ENCODE measurements at regions not wholly inside any gene's neighbourhood (a gene's known extent, or its start where the extent isn't known, plus 50 kb on each side); places are given as distances from the start of the nearest gene placed in this dataset.

DNA sequence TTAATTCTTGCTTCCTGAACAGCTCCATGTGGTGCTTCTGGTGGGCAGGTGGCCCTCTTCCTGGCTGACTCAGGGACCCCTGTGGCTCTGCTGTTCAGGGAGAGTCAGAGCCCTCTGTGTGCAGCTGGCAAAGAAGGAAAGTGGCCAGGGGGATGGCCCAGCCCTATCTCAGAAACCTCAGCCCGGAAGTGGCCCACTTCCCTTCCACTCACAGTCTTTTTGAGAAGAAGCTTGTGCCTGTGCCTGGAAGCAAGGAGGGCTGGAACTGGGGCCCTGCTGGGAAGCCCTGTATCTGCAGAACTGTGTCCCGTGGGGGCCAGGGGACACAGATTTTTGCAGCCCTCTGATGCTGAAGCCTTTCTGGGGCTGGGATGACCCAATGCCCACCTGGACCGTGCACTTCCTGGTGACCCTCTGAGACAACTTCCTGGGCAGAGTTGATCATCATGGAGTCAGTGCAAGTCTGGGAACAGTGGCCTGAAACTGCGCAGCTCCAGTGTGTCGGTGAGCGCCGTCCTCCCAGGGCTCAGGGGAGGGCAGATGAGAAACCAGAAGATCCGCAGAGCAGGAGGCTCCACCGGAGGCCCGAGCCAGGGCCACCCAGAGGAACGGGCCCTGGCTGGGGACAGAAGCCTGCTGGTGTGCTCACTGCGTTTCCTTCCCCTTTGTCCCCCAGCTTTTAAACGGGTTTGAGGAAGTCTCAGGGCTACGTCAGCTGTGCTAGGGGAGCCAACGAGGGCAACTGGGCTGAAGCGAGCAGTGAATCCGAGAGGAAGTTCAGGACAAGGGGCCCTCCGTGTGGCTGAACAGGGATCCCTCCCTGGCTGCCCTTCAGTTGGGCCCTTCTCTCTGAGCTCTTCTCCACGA, 217.4 kb upstream of the RTL1 start:
- DNase-seq (ENCODE audit: low spot score) (no peak), FAIRE-seq (no peak), ATAC-seq (no peak)
- TF ChIP-seq, protein P1, sequence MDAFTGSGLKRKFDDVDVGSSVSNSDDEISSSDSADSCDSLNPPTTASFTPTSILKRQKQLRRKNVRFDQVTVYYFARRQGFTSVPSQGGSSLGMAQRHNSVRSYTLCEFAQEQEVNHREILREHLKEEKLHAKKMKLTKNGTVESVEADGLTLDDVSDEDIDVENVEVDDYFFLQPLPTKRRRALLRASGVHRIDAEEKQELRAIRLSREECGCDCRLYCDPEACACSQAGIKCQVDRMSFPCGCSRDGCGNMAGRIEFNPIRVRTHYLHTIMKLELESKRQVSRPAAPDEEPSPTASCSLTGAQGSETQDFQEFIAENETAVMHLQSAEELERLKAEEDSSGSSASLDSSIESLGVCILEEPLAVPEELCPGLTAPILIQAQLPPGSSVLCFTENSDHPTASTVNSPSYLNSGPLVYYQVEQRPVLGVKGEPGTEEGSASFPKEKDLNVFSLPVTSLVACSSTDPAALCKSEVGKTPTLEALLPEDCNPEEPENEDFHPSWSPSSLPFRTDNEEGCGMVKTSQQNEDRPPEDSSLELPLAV (CRISPR knock-in tag; conservative IDR thresholded peaks at IDR 0.05; ENCODE audit: low read depth) = no peak
- no peak for TF ChIP-seq CHD4 (IDR thresholded peaks at IDR 0.05; ENCODE audit: borderline replicate concordance, low read length)
- no peak for TF ChIP-seq RCOR2 (CRISPR knock-in tag; IDR thresholded peaks at IDR 0.05)
- TF ChIP-seq RBM39 (IDR thresholded peaks at IDR 0.05; ENCODE audit: low read depth, low read length, poor library complexity, severe bottlenecking) = no peak
- no peak for TF ChIP-seq NR2C2 (CRISPR knock-in tag; IDR thresholded peaks at IDR 0.05; ENCODE audit: borderline replicate concordance)
- no peak for TF ChIP-seq ZNF850 (CRISPR knock-in tag; conservative IDR thresholded peaks at IDR 0.05)
- TF ChIP-seq ZNF547 (CRISPR knock-in tag; IDR thresholded peaks at IDR 0.05) = no peak
- TF ChIP-seq ZNF891 (CRISPR knock-in tag; IDR thresholded peaks at IDR 0.05) = no peak
- no peak for TF ChIP-seq ZBTB43 (CRISPR knock-in tag; conservative IDR thresholded peaks at IDR 0.05)
- no peak for TF ChIP-seq FOXA1 (IDR thresholded peaks at IDR 0.05)
- TF ChIP-seq FOXA1 (CRISPR knock-in tag; IDR thresholded peaks at IDR 0.05) = no peak
- TF ChIP-seq ZNF501 (CRISPR knock-in tag; IDR thresholded peaks at IDR 0.05) = no peak
- no peak for TF ChIP-seq BCL6 (CRISPR knock-in tag; IDR thresholded peaks at IDR 0.05)
- Histone ChIP-seq H3K4me3 (replicated peaks in 1 of 3; ENCODE audit: insufficient read depth in 1 of 3, low read depth in 2 of 3, low read length in 3 of 3) (no peak overlapping the region), H3K27ac (ENCODE audit: extremely low read length, insufficient read depth, low read length) (no peak overlapping the region), H3K9ac (ENCODE audit: insufficient read depth, low read depth, low read length) (no peak overlapping the region), H4K20me1 (ENCODE audit: insufficient read depth, low read length) (no peaks in the 10 kb centered on the region), H3K9me3 (ENCODE audit: low read length) (no peaks in the 10 kb centered on the region), H3K4me2 (ENCODE audit: low read depth, low read length) (no peak overlapping the region), H3K27me3 (ENCODE audit: control insufficient read depth in 1 of 2, insufficient read depth in 2 of 2, low read length in 2 of 2) (peaks cover 11 to 60% of the 10 kb centered on the region in 2 experiments), H3K4me1 (ENCODE audit: insufficient read depth, low read length) (no peaks in the 10 kb centered on the region), H2AFZ (ENCODE audit: low read length) (no peak overlapping the region), H3K36me3 (replicated peaks in 1 of 2; ENCODE audit: control insufficient read depth in 1 of 2, insufficient read depth in 2 of 2, low read length in 2 of 2) (no peaks in the 10 kb centered on the region), H3K79me2 (ENCODE audit: insufficient read depth, low read length) (no peaks in the 10 kb centered on the region)
- BruUV-seq (replicated peaks) = no TSS peak
- CTCF ChIA-PET (ENCODE audit: low intra/inter-chr PET ratio, low total read pairs) = no interaction called here
- in situ Hi-C loops (cut with HindIII; ENCODE audit: extremely low pct_ligation_motif_present, low pct_unique_long_range_greater_than_20kb) (no loop called here), intact Hi-C loops (cut with micrococcal nuclease; ENCODE audit: unreplicated experiment) (no loop called here)
- WGBS (ENCODE audit: low lambda C conversion rate) = 13% methylated on average over 3 of the region's 19 CpGs
- POLR2A ChIA-PET = no interaction called here
